Parathyroid adenoma (tissue), 2 donors: ENCODE measurements at regions not wholly inside any gene's neighbourhood (a gene's known extent, or its start where the extent isn't known, plus 50 kb on each side); places are given as distances from the start of the nearest gene placed in this dataset.
"Not testable (repeated sequence)": the region's sequence is repeated elsewhere in the genome, so short reads cannot be mapped to it uniquely, and the experiment has no call there.

Experiments used
- H2AFZ ChIP-seq: fragments of 300-600 bp; sonication (generic); one replicate; pipeline ENCODE4 v1.7.0; 2017; ENCODE audit warnings: antibody characterized with exemption, mild to moderate bottlenecking
- H3K27ac ChIP-seq: fragments of 300-600 bp; sonication (generic); one replicate; pipeline ENCODE4 v1.7.0; 2017
- H3K27me3 ChIP-seq: fragments of 300-600 bp; sonication (generic); one replicate; pipeline ENCODE4 v1.7.0; 2017; ENCODE audit warnings: low read length; ENCODE audit not compliant: control insufficient read depth, insufficient read depth
- H3K36me3 ChIP-seq: fragments of 300-600 bp; sonication (generic); one replicate; pipeline ENCODE4 v1.7.0; 2017; ENCODE audit warnings: low read length; ENCODE audit not compliant: control insufficient read depth, insufficient read depth
- H3K4me1 ChIP-seq: fragments of 300-600 bp; sonication (generic); one replicate; pipeline ENCODE4 v1.7.0; 2017; ENCODE audit warnings: control low read depth
- H3K4me2 ChIP-seq: fragments of 300-600 bp; sonication (generic); one replicate; pipeline ENCODE4 v1.7.0; 2017; ENCODE audit warnings: low read length
- H3K4me3 ChIP-seq: fragments of 300-600 bp; sonication (generic); one replicate; pipeline ENCODE4 v1.7.0; 2017; ENCODE audit warnings: low read depth, low read length
- H3K79me2 ChIP-seq: fragments of 300-600 bp; sonication (generic); one replicate; pipeline ENCODE4 v1.7.0; 2017; ENCODE audit warnings: control low read depth
- H3K9ac ChIP-seq: fragments of 300-600 bp; sonication (generic); one replicate; pipeline ENCODE4 v1.7.0; 2017; ENCODE audit warnings: mild to moderate bottlenecking
- H3K9me3 ChIP-seq: fragments of 300-600 bp; sonication (generic); one replicate; pipeline ENCODE4 v1.7.0; 2017; ENCODE audit warnings: low read length; ENCODE audit not compliant: control insufficient read depth
- CTCF ChIP-seq: fragments of 300-600 bp; sonication (generic); IDR thresholded peaks from one replicate; pipeline ENCODE4 v1.7.0; 2017; ENCODE audit warnings: antibody characterized with exemption, mild to moderate bottlenecking
- donor health status: primary hyperparathyroidism.

GRCh38 chr12:47307680-47308399, 228.1 kb upstream of the AMIGO2 start:
- H3K9me3 ChIP-seq: no peaks in the 10 kb centered on the region
- H3K36me3 ChIP-seq: no peaks in the 10 kb centered on the region
- no peaks in the 10 kb centered on the region for H3K4me1 ChIP-seq
- H3K27me3 ChIP-seq: no peaks in the 10 kb centered on the region
- no peaks in the 10 kb centered on the region for H3K79me2 ChIP-seq
- no peak for TF ChIP-seq CTCF
- H3K27ac ChIP-seq: no peak overlapping the region
- H3K4me3 ChIP-seq: no peak overlapping the region
- no peak overlapping the region for H3K9ac ChIP-seq
- H3K4me2 ChIP-seq: no peak overlapping the region
- H2AFZ ChIP-seq: no peak overlapping the region

GRCh38 chr12:47306773-47307679, 227.3 kb upstream of the AMIGO2 start:
- not testable (repeated sequence) for H3K9ac ChIP-seq, H3K27me3 ChIP-seq, H3K27ac ChIP-seq, H2AFZ ChIP-seq, H3K36me3 ChIP-seq, H3K9me3 ChIP-seq, H3K4me2 ChIP-seq, H3K4me1 ChIP-seq, H3K79me2 ChIP-seq, H3K4me3 ChIP-seq

- Histone ChIP-seq H3K79me2 (no peaks in the 10 kb centered on the region), H3K9me3 (no peaks in the 10 kb centered on the region), H3K27ac (no peak overlapping the region), H3K9ac (no peak overlapping the region), H3K36me3 (no peaks in the 10 kb centered on the region), H3K4me2 (no peak overlapping the region), H3K4me3 (no peak overlapping the region), H2AFZ (no peak overlapping the region), H3K4me1 (no peaks in the 10 kb centered on the region), H3K27me3 (no peaks in the 10 kb centered on the region)
- TF ChIP-seq CTCF: no peak
Observed at GRCh38 chr12:47306130-47306529, 226.4 kb upstream of the AMIGO2 start.

- TF ChIP-seq CTCF: no peak
- Histone ChIP-seq H2AFZ (no peak overlapping the region), H3K4me3 (no peak overlapping the region)
Observed at GRCh38 chr12:47305464-47305863, 225.7 kb upstream of the AMIGO2 start.

GRCh38 chr12:47303995-47304560, 224.3 kb upstream of the AMIGO2 start:
- H3K4me1 ChIP-seq: no peaks in the 10 kb centered on the region
- no peak overlapping the region for H3K4me2 ChIP-seq
- H2AFZ ChIP-seq: no peak overlapping the region
- no peaks in the 10 kb centered on the region for H3K9me3 ChIP-seq
- TF ChIP-seq CTCF: no peak
- no peak overlapping the region for H3K27ac ChIP-seq
- no peaks in the 10 kb centered on the region for H3K79me2 ChIP-seq
- no peaks in the 10 kb centered on the region for H3K27me3 ChIP-seq
- H3K9ac ChIP-seq: no peak overlapping the region
- H3K4me3 ChIP-seq: no peak overlapping the region
- no peaks in the 10 kb centered on the region for H3K36me3 ChIP-seq

More at GRCh38 chr12:47305464-47305863, 225.7 kb upstream of the AMIGO2 start:
- Histone ChIP-seq H3K9ac (no peak overlapping the region), H3K79me2 (no peaks in the 10 kb centered on the region), H3K27ac (no peak overlapping the region), H3K9me3 (no peaks in the 10 kb centered on the region), H3K27me3 (no peaks in the 10 kb centered on the region), H3K4me2 (no peak overlapping the region), H3K4me1 (no peaks in the 10 kb centered on the region), H3K36me3 (no peaks in the 10 kb centered on the region)
